Activated CD8-positive, alpha-beta T cell treated with anti-CD3 and anti-CD28 coated beads for 36 hours (primary cell): ENCODE measurements at regions not wholly inside any gene's neighbourhood (a gene's known extent, or its start where the extent isn't known, plus 50 kb on each side); places are given as distances from the start of the nearest gene placed in this dataset.

ENCODE experiments used
- ATAC-seq: fragments of 200-7000 bp; cut with Tn5 transposase; one replicate; pipeline ENCODE4 v1.10.0; 2021; ENCODE audit warnings: mild to moderate bottlenecking, moderate library complexity
- CTCF ChIA-PET: fragments of 350-600 bp; sonication (Branson Sonifier 250); formaldehyde crosslinking; loops from one replicate; lab custom pipeline; 2021; ENCODE audit warnings: antibody characterized with exemption; lab: Charles Lee
- POLR2A ChIA-PET: fragments of 350-600 bp; sonication (Branson Sonifier 250); formaldehyde crosslinking; loops from one replicate; lab custom pipeline; 2021; ENCODE audit warnings: antibody characterized with exemption; lab: Charles Lee
- DNase-seq: peaks from one replicate; pipeline ENCODE4 v3.0.0-alpha.2; 2020
- H3K27ac Mint-ChIP-seq: one replicate; pipeline ENCODE4 v1.8.0; 2021; ENCODE audit warnings: mild to moderate bottlenecking, mixed read lengths
- H3K27me3 Mint-ChIP-seq: one replicate; pipeline ENCODE4 v1.8.0; 2021; ENCODE audit warnings: mixed read lengths
- H3K36me3 Mint-ChIP-seq: one replicate; pipeline ENCODE4 v1.8.0; 2021; ENCODE audit warnings: low read depth, mixed read lengths
- H3K4me1 Mint-ChIP-seq: one replicate; pipeline ENCODE4 v1.8.0; 2021; ENCODE audit warnings: low read depth, mixed read lengths
- H3K4me3 Mint-ChIP-seq: one replicate; pipeline ENCODE4 v1.8.0; 2021; ENCODE audit warnings: mild to moderate bottlenecking, moderate library complexity, mixed read lengths
- H3K9me3 Mint-ChIP-seq: one replicate; pipeline ENCODE4 v1.8.0; 2021; ENCODE audit warnings: mixed read lengths
- intact Hi-C: fragments of 100-400 bp; cut with micrococcal nuclease; formaldehyde crosslinking; loops from one replicate; pipeline ENCODE4 v1.10.0; 2022
- TF ChIP-seq, protein P1 (sequence below): fragments of 200-600 bp; IDR thresholded peaks from one replicate; pipeline ENCODE4 v1.8.0; 2022; ENCODE audit warnings: antibody characterized with exemption, mild to moderate bottlenecking

- no peak for DNase-seq
- intact Hi-C loops = no loop called here
- Mint-ChIP-seq H3K9me3 (no peaks in the 10 kb centered on the region), H3K27ac (no peak overlapping the region), H3K4me1 (no peaks in the 10 kb centered on the region), H3K36me3 (no peaks in the 10 kb centered on the region), H3K27me3 (peaks cover 6% of the 10 kb centered on the region), H3K4me3 (no peak overlapping the region)
- TF ChIP-seq, protein P1, sequence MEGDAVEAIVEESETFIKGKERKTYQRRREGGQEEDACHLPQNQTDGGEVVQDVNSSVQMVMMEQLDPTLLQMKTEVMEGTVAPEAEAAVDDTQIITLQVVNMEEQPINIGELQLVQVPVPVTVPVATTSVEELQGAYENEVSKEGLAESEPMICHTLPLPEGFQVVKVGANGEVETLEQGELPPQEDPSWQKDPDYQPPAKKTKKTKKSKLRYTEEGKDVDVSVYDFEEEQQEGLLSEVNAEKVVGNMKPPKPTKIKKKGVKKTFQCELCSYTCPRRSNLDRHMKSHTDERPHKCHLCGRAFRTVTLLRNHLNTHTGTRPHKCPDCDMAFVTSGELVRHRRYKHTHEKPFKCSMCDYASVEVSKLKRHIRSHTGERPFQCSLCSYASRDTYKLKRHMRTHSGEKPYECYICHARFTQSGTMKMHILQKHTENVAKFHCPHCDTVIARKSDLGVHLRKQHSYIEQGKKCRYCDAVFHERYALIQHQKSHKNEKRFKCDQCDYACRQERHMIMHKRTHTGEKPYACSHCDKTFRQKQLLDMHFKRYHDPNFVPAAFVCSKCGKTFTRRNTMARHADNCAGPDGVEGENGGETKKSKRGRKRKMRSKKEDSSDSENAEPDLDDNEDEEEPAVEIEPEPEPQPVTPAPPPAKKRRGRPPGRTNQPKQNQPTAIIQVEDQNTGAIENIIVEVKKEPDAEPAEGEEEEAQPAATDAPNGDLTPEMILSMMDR = no peak
- ChIA-PET POLR2A (no interaction called here), CTCF (no interaction called here)
- no peak for ATAC-seq
These were observed 271.7 kb downstream of the ARHGAP12 start for GRCh38 chr10:31656851-31657433.

DNA sequence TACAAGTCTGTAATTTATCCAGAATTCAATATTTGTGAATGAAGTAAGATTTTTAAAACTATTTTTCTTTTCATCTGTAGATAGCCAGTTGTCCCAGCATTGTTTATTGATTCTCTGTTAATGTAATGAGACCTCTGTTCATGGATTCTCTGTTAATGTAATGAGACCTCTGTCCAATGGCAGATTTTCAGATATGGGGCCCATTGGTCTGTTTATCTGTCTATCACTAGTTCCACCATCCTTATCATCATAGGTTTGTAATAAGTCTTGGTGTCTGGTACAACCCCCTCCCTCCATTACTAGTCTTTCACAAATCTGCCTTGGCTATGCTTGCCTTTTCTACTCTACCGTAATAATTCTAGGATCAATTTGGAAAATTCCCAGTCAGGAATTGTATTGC, 276.6 kb downstream of the ARHGAP12 start:
- H3K9me3 Mint-ChIP-seq = no peaks in the 10 kb centered on the region
- ChIA-PET POLR2A (no interaction called here), CTCF (no interaction called here)
- H3K4me3 Mint-ChIP-seq = no peak overlapping the region
- H3K4me1 Mint-ChIP-seq = no peaks in the 10 kb centered on the region
- no peaks in the 10 kb centered on the region for H3K36me3 Mint-ChIP-seq
- H3K27ac Mint-ChIP-seq = no peak overlapping the region
- DNase-seq (no peak), ATAC-seq (no peak)
- intact Hi-C loops = no loop called here
- H3K27me3 Mint-ChIP-seq = peaks cover 7% of the 10 kb centered on the region
- TF ChIP-seq, protein P1 = no peak

DNA sequence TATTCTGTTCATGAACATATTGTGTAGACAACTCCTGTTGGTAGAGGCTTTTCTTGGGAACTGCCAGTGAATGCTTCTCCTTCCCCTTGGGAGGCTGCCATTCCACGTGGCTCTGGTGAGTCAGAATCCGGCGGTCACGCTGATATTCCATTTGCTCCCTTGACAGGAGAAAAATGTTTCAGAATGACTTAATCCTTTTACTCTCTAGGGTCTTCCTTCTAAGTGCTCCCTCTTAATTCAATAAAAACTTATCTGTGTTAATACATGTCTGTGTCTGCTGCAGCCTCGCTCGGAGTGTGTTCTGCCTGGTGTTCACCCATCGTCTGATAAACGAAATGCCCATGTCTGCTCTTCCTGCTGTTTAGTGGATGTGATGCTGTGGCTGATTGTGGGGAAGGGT, 278.6 kb downstream of the ARHGAP12 start:
- no peaks in the 10 kb centered on the region for H3K4me1 Mint-ChIP-seq
- TF ChIP-seq, protein P1 = no peak
- peaks cover 3% of the 10 kb centered on the region for H3K27me3 Mint-ChIP-seq
- intact Hi-C loops = no loop called here
- no peaks in the 10 kb centered on the region for H3K36me3 Mint-ChIP-seq
- ATAC-seq (no peak), DNase-seq (no peak)
- no peak overlapping the region for H3K27ac Mint-ChIP-seq
- no peaks in the 10 kb centered on the region for H3K9me3 Mint-ChIP-seq
- ChIA-PET CTCF (no interaction called here), POLR2A (no interaction called here)
- no peak overlapping the region for H3K4me3 Mint-ChIP-seq

GRCh38 chr10:31648966-31649365, 279.7 kb downstream of the ARHGAP12 start:
- DNase-seq (no peak), ATAC-seq (no peak)
- H3K27me3 Mint-ChIP-seq = peaks cover 3% of the 10 kb centered on the region
- CTCF ChIA-PET = no interaction called here
- H3K4me1 Mint-ChIP-seq = no peaks in the 10 kb centered on the region
- TF ChIP-seq, protein P1 = no peak
- no peak overlapping the region for H3K4me3 Mint-ChIP-seq
- intact Hi-C loops = no loop called here
- no peak overlapping the region for H3K27ac Mint-ChIP-seq
- POLR2A ChIA-PET = no interaction called here
- no peaks in the 10 kb centered on the region for H3K9me3 Mint-ChIP-seq
- no peaks in the 10 kb centered on the region for H3K36me3 Mint-ChIP-seq

GRCh38 chr10:31647861-31648260, 280.8 kb downstream of the ARHGAP12 start:
- ChIA-PET POLR2A (no interaction called here), CTCF (no interaction called here)
- H3K36me3 Mint-ChIP-seq = no peaks in the 10 kb centered on the region
- TF ChIP-seq, protein P1 = no peak
- ATAC-seq = no peak
- no peak overlapping the region for H3K4me3 Mint-ChIP-seq
- peaks cover 5% of the 10 kb centered on the region for H3K27me3 Mint-ChIP-seq
- H3K9me3 Mint-ChIP-seq = no peaks in the 10 kb centered on the region
- no peak overlapping the region for H3K27ac Mint-ChIP-seq
- intact Hi-C loops = no loop called here
- no peak for DNase-seq
- H3K4me1 Mint-ChIP-seq = no peaks in the 10 kb centered on the region
